ENCODE measurements at regions not wholly inside any gene's neighbourhood (a gene's known extent, or its start where the extent isn't known, plus 50 kb on each side); places are given as distances from the start of the nearest gene placed in this dataset.

DNA sequence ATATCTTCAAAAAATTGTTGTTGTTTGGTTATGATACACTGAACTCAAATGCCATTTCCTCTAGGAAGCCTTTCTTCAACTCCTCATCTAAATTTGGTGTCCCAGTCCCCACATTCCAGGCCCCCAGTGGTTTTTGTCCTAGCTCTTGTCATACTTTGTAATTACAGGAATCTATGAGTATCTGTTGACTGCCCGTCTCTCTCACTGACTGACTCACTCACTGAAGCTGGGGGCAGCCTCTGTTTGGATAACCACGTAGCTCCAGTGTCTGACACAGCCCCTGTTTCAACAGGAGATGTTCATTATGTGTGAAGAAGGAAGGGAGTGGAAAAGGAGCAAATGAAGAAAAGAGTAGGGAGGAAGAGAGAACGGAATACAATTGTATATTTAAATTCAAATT is 284.1 kb upstream of the TENM3 start:
- H3K4me3 ChIP-seq (ENCODE audit: low read depth, low read length), result no peak overlapping the region
- in situ Hi-C loops (cut with HindIII; ENCODE audit: low sequenced_read_pairs), result no loop called here
- peak; percentile 46 for DNase-seq (ENCODE audit: low read depth)
- TF ChIP-seq, protein P1, sequence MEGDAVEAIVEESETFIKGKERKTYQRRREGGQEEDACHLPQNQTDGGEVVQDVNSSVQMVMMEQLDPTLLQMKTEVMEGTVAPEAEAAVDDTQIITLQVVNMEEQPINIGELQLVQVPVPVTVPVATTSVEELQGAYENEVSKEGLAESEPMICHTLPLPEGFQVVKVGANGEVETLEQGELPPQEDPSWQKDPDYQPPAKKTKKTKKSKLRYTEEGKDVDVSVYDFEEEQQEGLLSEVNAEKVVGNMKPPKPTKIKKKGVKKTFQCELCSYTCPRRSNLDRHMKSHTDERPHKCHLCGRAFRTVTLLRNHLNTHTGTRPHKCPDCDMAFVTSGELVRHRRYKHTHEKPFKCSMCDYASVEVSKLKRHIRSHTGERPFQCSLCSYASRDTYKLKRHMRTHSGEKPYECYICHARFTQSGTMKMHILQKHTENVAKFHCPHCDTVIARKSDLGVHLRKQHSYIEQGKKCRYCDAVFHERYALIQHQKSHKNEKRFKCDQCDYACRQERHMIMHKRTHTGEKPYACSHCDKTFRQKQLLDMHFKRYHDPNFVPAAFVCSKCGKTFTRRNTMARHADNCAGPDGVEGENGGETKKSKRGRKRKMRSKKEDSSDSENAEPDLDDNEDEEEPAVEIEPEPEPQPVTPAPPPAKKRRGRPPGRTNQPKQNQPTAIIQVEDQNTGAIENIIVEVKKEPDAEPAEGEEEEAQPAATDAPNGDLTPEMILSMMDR (IDR thresholded peaks at IDR 0.05; ENCODE audit: low read depth, low read length, missing control alignments), result no peak

DNA sequence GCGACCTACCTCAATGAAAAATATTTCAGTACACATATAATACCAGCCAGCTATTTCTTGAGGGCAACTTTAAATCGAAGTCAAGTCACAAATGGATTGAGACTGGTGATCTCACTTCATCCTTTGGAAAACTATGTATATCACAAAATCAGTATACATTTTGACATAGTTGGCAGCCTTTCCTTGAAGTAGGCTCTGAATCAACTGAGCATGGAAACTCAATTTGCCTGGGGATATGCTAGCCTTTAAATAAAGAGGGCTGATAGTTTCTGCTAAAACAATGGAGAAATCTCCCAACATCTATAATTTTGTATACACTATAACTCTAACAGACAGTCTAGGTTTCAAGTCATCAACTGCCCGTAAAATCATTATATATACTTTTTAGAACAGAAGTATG is 282.8 kb upstream of the TENM3 start:
- H3K4me3 ChIP-seq (ENCODE audit: low read depth, low read length), result no peak overlapping the region
- no peak for DNase-seq (ENCODE audit: low read depth)
- TF ChIP-seq, protein P1 (IDR thresholded peaks at IDR 0.05; ENCODE audit: low read depth, low read length, missing control alignments), result no peak
- in situ Hi-C loops (cut with HindIII; ENCODE audit: low sequenced_read_pairs), result loop anchor here (5.0 kb wide), 1 partner anchor 58 kb away; no protein-coding TSS in a partner anchor

- peak; percentile 56 for DNase-seq (ENCODE audit: low read depth)
- TF ChIP-seq, protein P1 (IDR thresholded peaks at IDR 0.05; ENCODE audit: low read depth, low read length, missing control alignments), result no peak
- in situ Hi-C loops (cut with HindIII; ENCODE audit: low sequenced_read_pairs), result loop anchor here (5.0 kb wide), 1 partner anchor 60 kb away; no protein-coding TSS in a partner anchor
- H3K4me3 ChIP-seq (ENCODE audit: low read depth, low read length), result no peak overlapping the region
These were observed 280.9 kb upstream of the TENM3 start for GRCh38 chr4:181962321-181962720.

- in situ Hi-C loops (cut with HindIII; ENCODE audit: low sequenced_read_pairs), result loop anchor here (5.0 kb wide), 1 partner anchor 62 kb away; no protein-coding TSS in a partner anchor
- H3K4me3 ChIP-seq (ENCODE audit: low read depth, low read length), result no peak overlapping the region
- no peak for DNase-seq (ENCODE audit: low read depth)
- TF ChIP-seq, protein P1 (IDR thresholded peaks at IDR 0.05; ENCODE audit: low read depth, low read length, missing control alignments), result no peak
These were observed 278.5 kb upstream of the TENM3 start for GRCh38 chr4:181964731-181965130.

DNA sequence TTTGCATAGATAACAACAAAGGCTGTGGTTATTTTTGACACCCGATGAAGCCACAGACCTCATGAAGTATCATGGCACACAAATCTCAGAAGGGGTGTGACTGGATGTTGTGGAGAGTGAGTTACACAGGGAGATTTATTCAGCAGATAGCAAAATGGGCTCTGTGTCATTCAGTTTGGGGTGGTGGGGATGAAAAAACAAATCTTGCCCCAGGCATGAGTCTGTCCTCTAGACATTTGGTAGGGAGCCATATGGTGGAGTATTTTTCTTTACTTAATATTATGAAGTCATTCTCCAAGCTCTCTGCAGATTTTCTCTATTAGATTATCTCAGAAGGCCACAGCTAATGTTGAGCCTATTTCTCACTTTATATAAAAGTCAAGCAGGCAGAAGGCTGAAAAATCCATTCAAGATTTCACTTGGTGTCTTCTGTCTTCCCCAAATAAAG is 277.1 kb upstream of the TENM3 start:
- TF ChIP-seq, protein P1 (IDR thresholded peaks at IDR 0.05; ENCODE audit: low read depth, low read length, missing control alignments), result no peak
- peak; percentile 33 for DNase-seq (ENCODE audit: low read depth)
- H3K4me3 ChIP-seq (ENCODE audit: low read depth, low read length), result no peak overlapping the region
- in situ Hi-C loops (cut with HindIII; ENCODE audit: low sequenced_read_pairs), result no loop called here

- TF ChIP-seq, protein P1 (IDR thresholded peaks at IDR 0.05; ENCODE audit: low read depth, low read length, missing control alignments), result no peak
- in situ Hi-C loops (cut with HindIII; ENCODE audit: low sequenced_read_pairs), result no loop called here
- no peak for DNase-seq (ENCODE audit: low read depth)
- H3K4me3 ChIP-seq (ENCODE audit: low read depth, low read length), result no peak overlapping the region
These were observed 275.8 kb upstream of the TENM3 start for GRCh38 chr4:181967401-181967800.

All from astrocyte of the cerebellum (primary cell).